ENCODE measurements at regions not wholly inside any gene's neighbourhood (a gene's known extent, or its start where the extent isn't known, plus 50 kb on each side); places are given as distances from the start of the nearest gene placed in this dataset.

- no peak for TF ChIP-seq CTCF (IDR thresholded peaks at IDR 0.05; ENCODE audit: low read depth, low read length)
- no peak for TF ChIP-seq EZH2phosphoT487 (IDR thresholded peaks at IDR 0.05; ENCODE audit: low read depth)
Observed at GRCh38 chr16:6248199-6248598, 1084.4 kb upstream of the RBFOX1 start.
